ENCODE measurements at regions not wholly inside any gene's neighbourhood (a gene's known extent, or its start where the extent isn't known, plus 50 kb on each side); places are given as distances from the start of the nearest gene placed in this dataset.

DNA sequence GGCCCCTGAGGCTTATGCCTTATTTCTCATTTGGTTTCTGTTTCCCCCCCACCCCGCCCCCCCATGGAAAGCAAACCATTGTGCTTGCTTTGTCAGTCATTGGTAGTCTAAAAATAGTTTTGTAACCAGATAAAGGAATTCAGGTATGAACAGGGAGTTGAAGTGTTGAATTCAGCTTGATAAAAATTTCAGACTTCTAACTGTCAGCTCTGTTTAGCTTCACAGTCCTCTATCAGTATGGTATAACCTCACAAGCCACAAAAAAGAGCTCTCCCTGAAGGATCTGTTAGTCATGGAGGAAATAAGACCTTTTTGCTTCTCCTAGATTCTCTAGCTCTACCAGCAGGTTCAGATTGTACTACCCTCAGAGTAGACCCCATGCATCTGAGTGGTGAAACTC, 378.1 kb downstream of the TMEM38B start:
- Histone ChIP-seq H3K9ac (no peak overlapping the region), H3F3A (ENCODE audit: low read depth) (no peaks in the 10 kb centered on the region), H3K27ac (no peak overlapping the region), H3K27me3 (no peaks in the 10 kb centered on the region), H3K4me1 (peaks cover 1% of the 10 kb centered on the region), H3K36me3 (no peaks in the 10 kb centered on the region), H4K20me1 (ENCODE audit: low read depth) (no peaks in the 10 kb centered on the region), H2AFZ (replicated peaks) (no peak overlapping the region), H3K79me2 (ENCODE audit: low read depth) (no peaks in the 10 kb centered on the region), H3K4me3 (no peak overlapping the region), H3K4me2 (no peak overlapping the region), H3K9me3 (ENCODE audit: low read depth) (no peaks in the 10 kb centered on the region)
- Mint-ChIP-seq H3K9me3 (no peaks in the 10 kb centered on the region), H3K27me3 (ENCODE audit: insufficient read depth, low read depth) (no peaks in the 10 kb centered on the region), H3K36me3 (no peaks in the 10 kb centered on the region), H3K27ac (no peak overlapping the region), H3K4me1 (peaks cover under 1% of the 10 kb centered on the region), H3K4me3 (no peak overlapping the region)
- TF ChIP-seq, protein P1, sequence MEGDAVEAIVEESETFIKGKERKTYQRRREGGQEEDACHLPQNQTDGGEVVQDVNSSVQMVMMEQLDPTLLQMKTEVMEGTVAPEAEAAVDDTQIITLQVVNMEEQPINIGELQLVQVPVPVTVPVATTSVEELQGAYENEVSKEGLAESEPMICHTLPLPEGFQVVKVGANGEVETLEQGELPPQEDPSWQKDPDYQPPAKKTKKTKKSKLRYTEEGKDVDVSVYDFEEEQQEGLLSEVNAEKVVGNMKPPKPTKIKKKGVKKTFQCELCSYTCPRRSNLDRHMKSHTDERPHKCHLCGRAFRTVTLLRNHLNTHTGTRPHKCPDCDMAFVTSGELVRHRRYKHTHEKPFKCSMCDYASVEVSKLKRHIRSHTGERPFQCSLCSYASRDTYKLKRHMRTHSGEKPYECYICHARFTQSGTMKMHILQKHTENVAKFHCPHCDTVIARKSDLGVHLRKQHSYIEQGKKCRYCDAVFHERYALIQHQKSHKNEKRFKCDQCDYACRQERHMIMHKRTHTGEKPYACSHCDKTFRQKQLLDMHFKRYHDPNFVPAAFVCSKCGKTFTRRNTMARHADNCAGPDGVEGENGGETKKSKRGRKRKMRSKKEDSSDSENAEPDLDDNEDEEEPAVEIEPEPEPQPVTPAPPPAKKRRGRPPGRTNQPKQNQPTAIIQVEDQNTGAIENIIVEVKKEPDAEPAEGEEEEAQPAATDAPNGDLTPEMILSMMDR (IDR thresholded peaks at IDR 0.05), result no peak
- no peak for DNase-seq (ENCODE audit: low spot score)

DNA sequence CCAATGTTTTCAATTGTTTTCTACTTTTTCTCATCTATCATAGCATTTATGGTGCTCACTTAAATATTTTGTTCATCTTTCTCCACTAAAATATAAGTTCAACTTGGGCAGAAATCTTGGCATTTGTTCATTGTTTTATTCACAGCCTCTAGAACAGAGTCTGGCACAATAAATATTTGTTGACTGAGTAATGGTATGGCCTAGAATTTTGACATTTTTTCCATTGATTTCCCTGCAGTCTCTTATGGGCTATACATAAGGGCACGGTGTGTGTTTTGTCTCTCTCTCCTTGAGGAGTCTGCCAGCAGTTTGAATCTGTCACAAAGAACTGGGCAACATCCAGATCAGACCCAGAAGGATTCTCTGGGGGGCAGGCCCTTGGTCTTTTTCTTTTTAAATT, 379.7 kb downstream of the TMEM38B start:
- H3K27ac Mint-ChIP-seq, result no peak overlapping the region
- no peak overlapping the region for H3K27ac ChIP-seq
- no peaks in the 10 kb centered on the region for H3K9me3 ChIP-seq (ENCODE audit: low read depth)
- H3K9ac ChIP-seq, result no peak overlapping the region
- no peaks in the 10 kb centered on the region for H3F3A ChIP-seq (ENCODE audit: low read depth)
- no peaks in the 10 kb centered on the region for H3K9me3 Mint-ChIP-seq
- H3K79me2 ChIP-seq (ENCODE audit: low read depth), result no peaks in the 10 kb centered on the region
- H4K20me1 ChIP-seq (ENCODE audit: low read depth), result no peaks in the 10 kb centered on the region
- no peaks in the 10 kb centered on the region for H3K27me3 Mint-ChIP-seq (ENCODE audit: insufficient read depth, low read depth)
- H3K27me3 ChIP-seq, result no peaks in the 10 kb centered on the region
- H3K4me1 Mint-ChIP-seq, result peaks cover 10% of the 10 kb centered on the region
- H3K4me1 ChIP-seq, result peaks cover 7% of the 10 kb centered on the region
- H3K4me3 ChIP-seq, result no peak overlapping the region
- H3K36me3 ChIP-seq, result no peaks in the 10 kb centered on the region
- no peak for DNase-seq (ENCODE audit: low spot score)
- H2AFZ ChIP-seq (replicated peaks), result no peak overlapping the region
- no peaks in the 10 kb centered on the region for H3K36me3 Mint-ChIP-seq
- no peak overlapping the region for H3K4me3 Mint-ChIP-seq
- no peak for TF ChIP-seq EZH2 (IDR thresholded peaks at IDR 0.05)
- TF ChIP-seq, protein P1 (IDR thresholded peaks at IDR 0.05), result no peak
- no peak for TF ChIP-seq EZH2phosphoT487 (IDR thresholded peaks at IDR 0.05)
- no peak overlapping the region for H3K4me2 ChIP-seq

DNA sequence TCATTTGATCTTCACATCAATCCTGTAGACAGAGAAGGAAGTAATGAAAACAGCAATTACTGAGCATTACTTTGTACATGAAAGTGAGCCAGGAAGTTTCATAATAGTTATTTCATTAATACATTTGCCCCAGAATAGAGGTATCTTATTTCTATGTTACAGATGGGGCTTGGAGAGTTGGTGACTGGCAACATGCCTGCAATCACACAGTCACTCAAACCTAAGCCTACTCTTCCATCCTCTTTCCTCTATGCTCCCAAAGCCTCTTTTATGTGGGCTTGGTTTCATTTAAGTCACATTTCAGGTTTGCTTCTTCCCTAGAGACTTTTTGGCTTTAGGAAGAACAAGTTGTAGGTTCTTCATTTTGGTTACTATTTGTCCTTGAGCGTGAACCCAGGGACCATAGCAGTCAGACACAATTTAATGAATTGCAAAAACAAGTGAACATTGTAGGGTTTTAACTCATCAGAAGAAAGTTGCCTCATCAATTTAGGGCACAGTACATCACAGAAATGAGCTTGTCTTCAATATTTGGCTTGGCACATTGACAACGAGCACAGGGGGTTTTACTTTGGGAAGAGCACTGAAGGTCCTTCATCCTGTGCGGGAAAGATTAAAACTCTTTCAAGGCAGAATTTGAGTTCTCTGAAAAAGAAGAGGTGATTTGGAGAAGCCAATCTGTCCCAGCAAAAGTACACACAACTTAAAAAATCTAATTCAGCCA, 381.1 kb downstream of the TMEM38B start:
- H3K9ac ChIP-seq, result no peak overlapping the region
- H3K27ac ChIP-seq, result no peak overlapping the region
- TF ChIP-seq EZH2 (IDR thresholded peaks at IDR 0.05) (no peak), EZH2phosphoT487 (IDR thresholded peaks at IDR 0.05) (no peak)
- TF ChIP-seq, protein P1 (IDR thresholded peaks at IDR 0.05), result no peak
- H3K36me3 ChIP-seq, result no peaks in the 10 kb centered on the region
- Mint-ChIP-seq H3K4me1 (peaks cover 10% of the 10 kb centered on the region), H3K36me3 (no peaks in the 10 kb centered on the region), H3K9me3 (no peaks in the 10 kb centered on the region), H3K27ac (no peak overlapping the region), H3K4me3 (no peak overlapping the region), H3K27me3 (ENCODE audit: insufficient read depth, low read depth) (no peaks in the 10 kb centered on the region)
- H3K79me2 ChIP-seq (ENCODE audit: low read depth), result no peaks in the 10 kb centered on the region
- H3K27me3 ChIP-seq, result no peaks in the 10 kb centered on the region
- DNase-seq (ENCODE audit: low spot score), result no peak
- no peak overlapping the region for H3K4me2 ChIP-seq
- H2AFZ ChIP-seq (replicated peaks), result no peak overlapping the region
- no peaks in the 10 kb centered on the region for H4K20me1 ChIP-seq (ENCODE audit: low read depth)
- no peaks in the 10 kb centered on the region for H3F3A ChIP-seq (ENCODE audit: low read depth)
- H3K4me1 ChIP-seq, result peaks cover 7% of the 10 kb centered on the region
- H3K4me3 ChIP-seq, result no peak overlapping the region
- H3K9me3 ChIP-seq (ENCODE audit: low read depth), result no peaks in the 10 kb centered on the region

Data from neural progenitor cell (in vitro differentiated cells).